GM12878 (cell line): ENCODE measurements at regions not wholly inside any gene's neighbourhood (a gene's known extent, or its start where the extent isn't known, plus 50 kb on each side); places are given as distances from the start of the nearest gene placed in this dataset.

Experiments
- ATAC-seq: fragments of 200-7000 bp; cut with Tn5 transposase; 3 replicates; pipeline ENCODE4 v1.9.1; 2020; ENCODE audit warnings: mild to moderate bottlenecking, moderate library complexity
- BruUV-seq: library from RNA; stranded (reverse); fragments of 400-500 nt; replicated peaks from 2 replicates; lab custom pipeline; 2021; lab: Mats Ljungman, UMichigan
- CTCF ChIA-PET: fragments of 300-600 bp; sonication (Branson Sonifier 250); formaldehyde crosslinking; extraction: SDS; loops from one replicate; lab custom pipeline; 2021; ENCODE audit warnings: inconsistent platforms; lab: Yijun Ruan, JAX
- POLR2A ChIA-PET: fragments of 350-600 bp; formaldehyde crosslinking; extraction: SDS; loops from one replicate; lab custom pipeline; 2021; ENCODE audit warnings: inconsistent platforms; lab: Charles Lee
- RAD21 ChIA-PET: fragments of 300-600 bp; sonication (Branson Sonifier 250); formaldehyde crosslinking; loops from one replicate; lab custom pipeline; 2023; ENCODE audit warnings: antibody characterized with exemption; ENCODE audit not compliant: unreplicated experiment; lab: Charles Lee
- SMC1A ChIA-PET: fragments of 300-600 bp; sonication (Branson Sonifier 250); formaldehyde crosslinking; loops from one replicate; lab custom pipeline; 2023; ENCODE audit not compliant: unreplicated experiment, uncharacterized antibody; lab: Charles Lee
- DNase-seq: peaks from one replicate; pipeline ENCODE4 v3.0.0-alpha.2; 2011; ENCODE audit warnings: low read depth, low spot score
- FAIRE-seq: peaks from 3 replicates; lab custom pipeline; 2011; peaks lifted over from hg19 to GRCh38; lab: Jason Lieb, UNC
- H2AFZ ChIP-seq: 2 replicates; pipeline ENCODE4 v1.6.0; 2011; ENCODE audit warnings: low read depth, low read length, control low read depth; ENCODE audit not compliant: control insufficient read depth
- H3K27ac ChIP-seq: 2 replicates; pipeline ENCODE4 v1.5.1; 2011; ENCODE audit warnings: control low read depth; ENCODE audit not compliant: control insufficient read depth, insufficient read depth
- H3K27me3 ChIP-seq, 2 experiments: replicated peaks in 1 of 2; 2 replicates each; pipeline versions ENCODE4 v1.6.0 to v1.6.1; 2011; ENCODE audit warnings: low read length in 1 of 2; ENCODE audit not compliant: control insufficient read depth in 2 of 2, insufficient read depth in 2 of 2
- H3K36me3 ChIP-seq, 2 experiments: 2 replicates each; pipeline ENCODE4 v1.5.1; 2011; ENCODE audit warnings: low read length in 1 of 2; ENCODE audit not compliant: control insufficient read depth in 2 of 2, insufficient read depth in 2 of 2
- H3K4me1 ChIP-seq: 2 replicates; pipeline ENCODE4 v1.6.1; 2011; ENCODE audit warnings: mild to moderate bottlenecking, low read length, moderate library complexity, mixed read lengths; ENCODE audit not compliant: control insufficient read depth, insufficient read depth
- H3K4me2 ChIP-seq: 2 replicates; pipeline ENCODE4 v1.6.0; 2011; ENCODE audit warnings: control low read depth; ENCODE audit not compliant: control insufficient read depth, insufficient read depth
- H3K4me3 ChIP-seq: fragments of 200-600 bp; sonication (generic); 2 replicates; pipeline ENCODE4 v1.5.1; 2016
- H3K79me2 ChIP-seq: 2 replicates; pipeline ENCODE4 v1.6.0; 2011; ENCODE audit warnings: low read length; ENCODE audit not compliant: control insufficient read depth, insufficient read depth
- H3K9ac ChIP-seq: 2 replicates; pipeline ENCODE4 v1.8.0; 2011; ENCODE audit warnings: low read length, control low read depth, mixed read lengths; ENCODE audit not compliant: control insufficient read depth, insufficient read depth
- H3K9me3 ChIP-seq: replicated peaks from 3 replicates; pipeline ENCODE4 v1.5.1; 2011; ENCODE audit warnings: mild to moderate bottlenecking, low read length; ENCODE audit not compliant: control insufficient read depth, insufficient read depth
- H4K20me1 ChIP-seq: 2 replicates; pipeline ENCODE4 v1.6.0; 2011; ENCODE audit not compliant: control insufficient read depth, insufficient read depth
- E2F8 ChIP-seq: fragments of 450-650 bp; IDR thresholded peaks from 2 replicates; pipeline ENCODE4 v1.6.1; 2018; ENCODE audit warnings: mild to moderate bottlenecking, low read depth, moderate library complexity; ENCODE audit not compliant: partially characterized antibody
- IKZF1 ChIP-seq: fragments of 450-650 bp; conservative IDR thresholded peaks from 2 replicates; pipeline ENCODE4 v1.6.1; 2017; ENCODE audit warnings: antibody characterized with exemption, mild to moderate bottlenecking
- IKZF2 ChIP-seq, 2 experiments: fragments of 450-650 bp; IDR thresholded peaks; 2 replicates each; pipeline ENCODE4 v1.6.1; 2017; ENCODE audit warnings: mild to moderate bottlenecking in 2 of 2, moderate library complexity in 2 of 2
- NBN ChIP-seq: fragments of 450-650 bp; IDR thresholded peaks from 2 replicates; pipeline ENCODE4 v1.6.1; 2016
- NFXL1 ChIP-seq: fragments of 450-650 bp; IDR thresholded peaks from 2 replicates; pipeline ENCODE4 v1.6.1; 2017; ENCODE audit warnings: antibody characterized with exemption, mild to moderate bottlenecking, borderline replicate concordance
- TAF1 ChIP-seq: IDR thresholded peaks from 2 replicates; pipeline ENCODE4 v1.6.1; 2011; ENCODE audit warnings: mild to moderate bottlenecking, low read depth, low read length, borderline replicate concordance
- ZNF592 ChIP-seq: fragments of 450-650 bp; IDR thresholded peaks from 2 replicates; pipeline ENCODE4 v1.6.1; 2017; ENCODE audit warnings: mild to moderate bottlenecking, moderate library complexity
- WGBS: methylation state at CpG from one replicate; pipeline ENCODE4 v1.1.6; 2016; ENCODE audit warnings: low lambda C conversion rate; ENCODE audit not compliant: insufficient replicate concordance, insufficient coverage; ENCODE audit errors: missing lambda C conversion rate; 5-methylcytosine and 5-hydroxymethylcytosine counted together
- in situ Hi-C: fragments of 300-500 bp; cut with MboI; formaldehyde crosslinking; loops from 9 replicates; pipeline ENCODE4 v1.14.3; 2018; ENCODE audit warnings: mixed read lengths
- intact Hi-C: fragments of 100-400 bp; cut with micrococcal nuclease; formaldehyde crosslinking; loops from one replicate; pipeline ENCODE4 v1.14.2; 2022; ENCODE audit not compliant: unreplicated experiment

DNA sequence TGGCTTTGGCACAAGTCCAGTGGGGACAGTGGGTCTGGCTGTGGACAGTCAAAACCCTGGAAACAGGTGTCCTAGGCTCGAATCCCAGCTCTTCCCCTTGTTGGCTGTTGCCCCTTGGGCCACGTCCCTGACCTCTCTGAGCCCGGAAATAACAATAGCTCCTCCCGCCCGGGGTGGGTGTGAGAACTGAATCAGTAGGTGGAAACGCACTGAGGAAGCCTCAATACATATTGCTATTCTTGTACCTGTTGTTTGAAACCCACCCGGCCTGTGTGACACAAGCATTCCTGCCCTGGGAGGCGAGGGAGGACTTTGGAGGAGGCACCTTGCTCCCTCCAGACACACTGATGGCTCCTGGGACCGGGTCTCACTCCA, 134.1 kb downstream of the OLFM1 start:
- no peak for TF ChIP-seq NBN
- TF ChIP-seq TAF1: no peak
- TF ChIP-seq NFXL1: no peak
- TF ChIP-seq IKZF1: no peak
- no peak for TF ChIP-seq IKZF2 (IDR thresholded peaks at IDR 0.05)
- no peak for TF ChIP-seq ZNF592
- TF ChIP-seq E2F8: no peak
- H3K27ac ChIP-seq: no peak overlapping the region
- no peak overlapping the region for H2AFZ ChIP-seq
- CTCF ChIA-PET: no interaction called here
- H4K20me1 ChIP-seq: no peaks in the 10 kb centered on the region
- 2% methylated on average over 9 of the region's 9 CpGs for WGBS
- FAIRE-seq: no peak
- SMC1A ChIA-PET: no interaction called here
- intact Hi-C loops: no loop called here
- no peak overlapping the region for H3K4me3 ChIP-seq
- RAD21 ChIA-PET: no interaction called here
- H3K4me2 ChIP-seq: no peak overlapping the region
- DNase-seq: no peak
- H3K4me1 ChIP-seq: no peaks in the 10 kb centered on the region; the same call in 1 of the 2 replicates
- ATAC-seq: no peak
- no peak overlapping the region for H3K9ac ChIP-seq
- in situ Hi-C loops: no loop called here
- H3K27me3 ChIP-seq: no peaks in the 10 kb centered on the region; a peak in 1 of 4 replicates
- peaks cover 1% of the 10 kb centered on the region; the same call in 1 of the 3 replicates for H3K9me3 ChIP-seq
- POLR2A ChIA-PET: no interaction called here
- no peaks in the 10 kb centered on the region for H3K36me3 ChIP-seq
- no TSS peak for BruUV-seq
- H3K79me2 ChIP-seq: no peaks in the 10 kb centered on the region
